Spleen (tissue), 11 donors: ENCODE measurements at regions not wholly inside any gene's neighbourhood (a gene's known extent, or its start where the extent isn't known, plus 50 kb on each side); places are given as distances from the start of the nearest gene placed in this dataset.

Source experiments
- DNase-seq: peaks from one replicate; pipeline ENCODE4 v3.0.0-alpha.2; 2020
- H3K27ac ChIP-seq, 8 donors: fragments of 200-600 bp; sonication (generic) in 7 of 8; 1 replicate in 4 of 8; 2 replicates in 4 of 8; pipeline versions ENCODE4 v1.5.0 to v1.8.0; 2016 to 2021; ENCODE audit warnings: inconsistent platforms in 4 of 8, mild to moderate bottlenecking in 4 of 8, moderate library complexity in 1 of 8
- H3K27me3 ChIP-seq, 7 donors: fragments of 200-600 bp; sonication (generic) in 6 of 7; replicated peaks in 1 of 7; 1 replicate in 4 of 7; 2 replicates in 3 of 7; pipeline versions ENCODE4 v1.5.0 to v1.8.0; 2016 to 2021; ENCODE audit warnings: inconsistent platforms in 3 of 7, mild to moderate bottlenecking in 1 of 7
- H3K36me3 ChIP-seq, 6 donors: fragments of 200-600 bp; sonication (generic) in 5 of 6; 1 replicate in 4 of 6; 2 replicates in 2 of 6; pipeline versions ENCODE4 v1.5.0 to v1.8.0; 2016 to 2021; ENCODE audit warnings: inconsistent platforms in 2 of 6
- H3K4me1 ChIP-seq, 6 donors: fragments of 200-600 bp; sonication (generic) in 5 of 6; 1 replicate in 3 of 6; 2 replicates in 3 of 6; pipeline versions ENCODE4 v1.5.0 to v1.8.0; 2016 to 2021; ENCODE audit warnings: inconsistent platforms in 3 of 6
- H3K4me3 ChIP-seq, 8 donors: fragments of 200-600 bp; sonication (generic) in 7 of 8; 1 replicate in 4 of 8; 2 replicates in 4 of 8; pipeline versions ENCODE4 v1.5.0 to v1.8.0; 2016 to 2021; ENCODE audit warnings: inconsistent platforms in 4 of 8, mild to moderate bottlenecking in 4 of 8, moderate library complexity in 2 of 8
- H3K9me3 ChIP-seq, 8 donors: fragments of 200-600 bp; sonication (generic) in 7 of 8; 1 replicate in 4 of 8; 2 replicates in 4 of 8; pipeline versions ENCODE4 v1.5.0 to v1.8.0; 2016 to 2021; ENCODE audit warnings: inconsistent platforms in 4 of 8
- POLR2A ChIP-seq, 3 donors: fragments of 450-650 bp; IDR thresholded peaks; one replicate each; pipeline ENCODE4 v1.5.1; 2017; ENCODE audit warnings: antibody characterized with exemption in 3 of 3, mild to moderate bottlenecking in 1 of 3
- POLR2AphosphoS5 ChIP-seq, 3 donors: sonication (generic); formaldehyde crosslinking; IDR thresholded peaks; one replicate each; pipeline ENCODE4 v1.5.1; 2017; ENCODE audit warnings: antibody characterized with exemption in 3 of 3
- WGBS, 5 donors: extraction: QIAGEN DNeasy Blood & Tissue Kit in 3 of 5; methylation state at CpG; one replicate each; pipeline versions ENCODE4 v1.1.5 to v1.1.7; 2013 to 2018; 5-methylcytosine and 5-hydroxymethylcytosine counted together
- intact Hi-C: fragments of 100-400 bp; cut with DNase I; formaldehyde crosslinking; loops from one replicate; pipeline ENCODE4 v1.15.0; 2023; ENCODE audit warnings: low total_unique reads
- TF ChIP-seq, protein P1 (sequence below), 11 experiments: fragments of 200-600 bp in 7 of 11; fragments of 450-650 bp in 4 of 11; sonication (generic) in 4 of 11; IDR thresholded peaks in 8 of 11; conservative IDR thresholded peaks in 3 of 11; 1 replicate in 7 of 11; 2 replicates in 4 of 11; pipeline versions ENCODE4 v1.4.0 to v1.8.0; 2016 to 2021; ENCODE audit warnings: antibody characterized with exemption in 11 of 11, inconsistent platforms in 4 of 11, mild to moderate bottlenecking in 1 of 11
- donor health status: healthy with polysubstance abuse.
- donor health status: DM: no; HTN: no; CAD: no; lungs with moderate emphysema.
- donor health status: DM: no; HTN: no; CAD: no.
- donor health status: Bipolar disorder and iron deficiency.
- donor health status: healthy.
- donor health status: DM: no; HTN: no; CAD: no.
- donor health status: DM: yes; HTN: yes; CAD: no.

DNA sequence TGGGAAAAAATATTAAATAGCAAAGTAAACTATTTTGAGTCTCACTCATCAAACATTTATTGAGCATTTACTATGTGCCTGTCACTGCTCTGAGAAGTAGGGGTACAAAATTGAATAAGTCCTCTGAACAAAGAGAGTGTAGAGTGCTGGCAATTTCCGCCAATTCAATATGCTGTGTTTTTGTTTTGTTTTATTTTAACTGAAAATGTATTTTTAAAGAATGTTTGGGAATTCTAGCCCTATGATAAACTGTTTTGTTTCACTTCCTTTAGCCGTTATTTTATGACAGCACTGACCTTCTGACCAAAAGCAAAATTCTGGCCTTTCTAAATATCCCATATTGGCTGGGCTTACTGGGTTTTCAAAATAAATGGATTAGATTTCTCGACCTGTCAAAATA is 64.7 kb upstream of the LMO2 start:
- WGBS, 5 donors = 58 to 77% (median 73%) methylated on average over 3 of the region's 3 CpGs
- TF ChIP-seq, protein P1, sequence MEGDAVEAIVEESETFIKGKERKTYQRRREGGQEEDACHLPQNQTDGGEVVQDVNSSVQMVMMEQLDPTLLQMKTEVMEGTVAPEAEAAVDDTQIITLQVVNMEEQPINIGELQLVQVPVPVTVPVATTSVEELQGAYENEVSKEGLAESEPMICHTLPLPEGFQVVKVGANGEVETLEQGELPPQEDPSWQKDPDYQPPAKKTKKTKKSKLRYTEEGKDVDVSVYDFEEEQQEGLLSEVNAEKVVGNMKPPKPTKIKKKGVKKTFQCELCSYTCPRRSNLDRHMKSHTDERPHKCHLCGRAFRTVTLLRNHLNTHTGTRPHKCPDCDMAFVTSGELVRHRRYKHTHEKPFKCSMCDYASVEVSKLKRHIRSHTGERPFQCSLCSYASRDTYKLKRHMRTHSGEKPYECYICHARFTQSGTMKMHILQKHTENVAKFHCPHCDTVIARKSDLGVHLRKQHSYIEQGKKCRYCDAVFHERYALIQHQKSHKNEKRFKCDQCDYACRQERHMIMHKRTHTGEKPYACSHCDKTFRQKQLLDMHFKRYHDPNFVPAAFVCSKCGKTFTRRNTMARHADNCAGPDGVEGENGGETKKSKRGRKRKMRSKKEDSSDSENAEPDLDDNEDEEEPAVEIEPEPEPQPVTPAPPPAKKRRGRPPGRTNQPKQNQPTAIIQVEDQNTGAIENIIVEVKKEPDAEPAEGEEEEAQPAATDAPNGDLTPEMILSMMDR (IDR thresholded peaks at IDR 0.05 in 8 of 11, conservative IDR thresholded peaks at IDR 0.05 in 3 of 11) = no peak
- no peak for TF ChIP-seq POLR2AphosphoS5 (IDR thresholded peaks at IDR 0.05)
- TF ChIP-seq POLR2A (IDR thresholded peaks at IDR 0.05) = no peak

DNA sequence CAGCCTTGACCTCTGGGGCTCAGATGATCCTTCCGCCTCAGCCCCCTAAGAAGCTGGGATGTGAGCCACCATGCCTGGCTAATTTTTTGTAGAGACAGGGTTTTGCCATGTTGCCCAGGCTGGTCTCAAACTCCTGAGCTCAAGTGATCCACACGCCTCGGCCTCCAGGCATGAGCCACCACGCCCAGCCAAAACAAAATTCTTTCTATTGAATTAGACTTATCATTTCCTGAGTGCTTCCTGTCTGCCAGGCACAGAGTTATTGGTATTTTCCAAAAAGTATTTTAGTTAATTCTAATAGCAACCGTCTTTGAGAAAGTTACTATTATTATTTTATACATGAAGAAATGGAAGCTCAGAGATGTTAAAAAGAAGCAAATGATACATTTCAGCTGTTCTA is 61.4 kb upstream of the LMO2 start:
- TF ChIP-seq POLR2AphosphoS5 (IDR thresholded peaks at IDR 0.05) = no peak
- TF ChIP-seq, protein P1 (IDR thresholded peaks at IDR 0.05 in 8 of 11, conservative IDR thresholded peaks at IDR 0.05 in 3 of 11) = no peak
- TF ChIP-seq POLR2A (IDR thresholded peaks at IDR 0.05) = no peak
- intact Hi-C loops = no loop called here
- 33 to 60% (median 46%) methylated on average over 5 of the region's 5 CpGs for WGBS, 5 donors

More for the DNA sequence above, 64.7 kb upstream of the LMO2 start:
- DNase-seq = no peak
- H3K27ac ChIP-seq = peak overlapping the region in 6 of 8 donors; percentile 19 to 69 (median 50)
- H3K36me3 ChIP-seq = no peaks in the 10 kb centered on the region
- no peaks in the 10 kb centered on the region for H3K9me3 ChIP-seq
- H3K4me1 ChIP-seq = peaks cover 0 to 23% (median 7%) of the 10 kb centered on the region in 6 donors
- H3K4me3 ChIP-seq = no peak overlapping the region
- H3K27me3 ChIP-seq = no peaks in the 10 kb centered on the region
- intact Hi-C loops = no loop called here

DNA sequence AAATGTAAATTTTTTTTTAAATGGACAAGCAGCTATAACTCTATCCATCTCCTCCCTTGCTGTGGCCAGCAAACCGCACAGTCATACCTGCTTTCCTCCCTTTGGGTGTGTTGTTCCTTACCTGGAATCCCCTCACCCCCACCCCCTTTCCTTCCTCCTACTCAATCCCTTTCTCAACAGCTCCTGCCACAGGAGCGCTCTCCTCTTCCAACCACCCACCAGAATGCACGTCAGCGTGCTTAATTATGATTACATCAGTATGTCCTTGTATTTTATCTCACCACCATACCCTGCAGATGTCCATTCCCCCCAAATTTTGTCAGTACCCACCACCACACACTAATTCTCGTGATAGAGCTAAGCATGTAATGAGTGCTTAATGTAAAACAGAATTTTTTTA is 60.9 kb upstream of the LMO2 start:
- peak overlapping the region in 5 of 8 donors; percentile 7 to 46 (median 22) for H3K27ac ChIP-seq
- DNase-seq = no peak
- TF ChIP-seq POLR2AphosphoS5 (IDR thresholded peaks at IDR 0.05) = no peak
- TF ChIP-seq, protein P1 (IDR thresholded peaks at IDR 0.05 in 8 of 11, conservative IDR thresholded peaks at IDR 0.05 in 3 of 11) = no peak
- no peak for TF ChIP-seq POLR2A (IDR thresholded peaks at IDR 0.05)
- intact Hi-C loops = no loop called here
- no peaks in the 10 kb centered on the region for H3K9me3 ChIP-seq
- H3K4me3 ChIP-seq = no peak overlapping the region
- no peaks in the 10 kb centered on the region for H3K27me3 ChIP-seq
- no peaks in the 10 kb centered on the region for H3K36me3 ChIP-seq
- H3K4me1 ChIP-seq = peaks cover 0 to 8% (median 0%) of the 10 kb centered on the region in 6 donors
- WGBS, 5 donors = 60 to 75% (median 65%) methylated on average over 5 of the region's 5 CpGs

More for the DNA sequence above, 61.4 kb upstream of the LMO2 start:
- no peaks in the 10 kb centered on the region for H3K9me3 ChIP-seq
- H3K27me3 ChIP-seq = no peaks in the 10 kb centered on the region
- DNase-seq = no peak
- H3K27ac ChIP-seq = peak overlapping the region in 5 of 8 donors; percentile 7 to 46 (median 22)
- no peak overlapping the region for H3K4me3 ChIP-seq
- peaks cover 0 to 8% (median 0%) of the 10 kb centered on the region in 6 donors for H3K4me1 ChIP-seq
- no peaks in the 10 kb centered on the region for H3K36me3 ChIP-seq

DNA sequence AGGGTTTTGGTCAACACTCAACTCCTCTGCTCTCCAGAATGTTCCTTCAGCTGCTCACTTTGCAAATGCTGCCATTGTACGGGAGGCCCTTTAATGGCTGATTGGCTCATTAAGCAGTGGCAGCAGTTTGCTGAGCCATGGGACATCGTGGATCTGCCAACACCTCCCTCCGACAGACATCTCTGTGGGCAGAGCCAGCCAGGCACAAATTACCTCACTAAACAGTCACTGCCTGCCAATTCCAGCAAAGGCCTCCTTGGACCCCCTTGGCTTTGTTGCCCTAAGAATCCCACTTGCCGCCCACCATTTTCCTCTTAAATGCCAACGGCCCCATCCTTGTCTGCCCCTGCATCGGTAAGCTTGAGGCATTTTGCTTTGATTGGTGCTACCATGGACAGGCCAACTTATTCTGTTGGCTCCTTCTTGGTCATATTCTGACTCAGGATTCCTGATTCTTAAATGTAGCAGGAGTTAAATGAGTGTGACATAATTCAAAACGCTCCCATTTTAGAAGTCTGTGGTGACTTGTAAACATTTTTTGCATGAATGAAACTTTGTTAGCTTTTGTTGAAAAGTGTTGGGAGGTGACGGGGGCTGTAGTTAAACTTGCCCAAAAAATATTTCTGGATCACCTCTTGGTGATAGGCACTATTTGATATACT is 57.5 kb upstream of the LMO2 start:
- no peak overlapping the region for H3K4me3 ChIP-seq
- TF ChIP-seq POLR2A (IDR thresholded peaks at IDR 0.05) (no peak), POLR2AphosphoS5 (IDR thresholded peaks at IDR 0.05) (no peak)
- TF ChIP-seq, protein P1 (IDR thresholded peaks at IDR 0.05 in 8 of 11, conservative IDR thresholded peaks at IDR 0.05 in 3 of 11) = no peak
- H3K9me3 ChIP-seq = no peaks in the 10 kb centered on the region
- intact Hi-C loops = no loop called here
- no peak for DNase-seq
- H3K36me3 ChIP-seq = no peaks in the 10 kb centered on the region
- peaks cover 0 to 8% (median 0%) of the 10 kb centered on the region in 6 donors for H3K4me1 ChIP-seq
- 89 to 96% (median 93%) methylated on average over 8 of the region's 8 CpGs for WGBS, 5 donors
- H3K27ac ChIP-seq = no peak overlapping the region
- H3K27me3 ChIP-seq = no peaks in the 10 kb centered on the region
